ENCODE measurements at regions not wholly inside any gene's neighbourhood (a gene's known extent, or its start where the extent isn't known, plus 50 kb on each side); places are given as distances from the start of the nearest gene placed in this dataset.

GRCh38 chr7:24227068-24227467 is 56.9 kb upstream of the NPY start:
- ATAC-seq: no peak
- Histone ChIP-seq H3K4me1 (no peaks in the 10 kb centered on the region), H3K27ac (no peak overlapping the region), H3K9me3 (peaks cover 10% of the 10 kb centered on the region), H3K36me3 (ENCODE audit: insufficient read depth in 1 of 2, low read depth in 1 of 2) (no peaks in the 10 kb centered on the region), H3K27me3 (ENCODE audit: insufficient read depth in 3 of 3, low read length in 2 of 3) (peaks cover 0 to 3% (median 0%) of the 10 kb centered on the region in 3 donors), H3K4me3 (no peak overlapping the region)
- intact Hi-C loops (cut with DNase I): no loop called here
- DNase-seq: no peak
- 48 to 64% (median 57%) methylated on average over 3 of the region's 3 CpGs for WGBS, 3 donors
- TF ChIP-seq CTCF (IDR thresholded peaks at IDR 0.05): no peak

- no peak for ATAC-seq
- no peak overlapping the region for H3K27ac ChIP-seq
- intact Hi-C loops (cut with DNase I): no loop called here
- no peak for TF ChIP-seq CTCF (IDR thresholded peaks at IDR 0.05)
- 59 to 67% (median 67%) methylated on average over 7 to 8 of the region's 8 CpGs for WGBS, 3 donors
- no peaks in the 10 kb centered on the region for H3K36me3 ChIP-seq (ENCODE audit: insufficient read depth in 1 of 2, low read depth in 1 of 2)
- H3K4me3 ChIP-seq: no peak overlapping the region
- H3K4me1 ChIP-seq: no peaks in the 10 kb centered on the region
- H3K9me3 ChIP-seq: peaks cover 10% of the 10 kb centered on the region
- DNase-seq: no peak
- H3K27me3 ChIP-seq (ENCODE audit: insufficient read depth in 3 of 3, low read length in 2 of 3): peaks cover 0 to 3% (median 0%) of the 10 kb centered on the region in 3 donors
Measured at GRCh38 chr7:24227603-24228359, 56.2 kb upstream of the NPY start.

- TF ChIP-seq CTCF (IDR thresholded peaks at IDR 0.05): no peak
- Histone ChIP-seq H3K4me1 (no peaks in the 10 kb centered on the region), H3K27me3 (ENCODE audit: insufficient read depth in 3 of 3, low read length in 2 of 3) (peaks cover 0 to 3% (median 2%) of the 10 kb centered on the region in 3 donors), H3K36me3 (ENCODE audit: insufficient read depth in 1 of 2, low read depth in 1 of 2) (no peaks in the 10 kb centered on the region), H3K9me3 (no peaks in the 10 kb centered on the region), H3K27ac (no peak overlapping the region), H3K4me3 (no peak overlapping the region)
- DNase-seq (no peak), ATAC-seq (no peak)
- intact Hi-C loops (cut with DNase I): no loop called here
- WGBS, 3 donors: 65 to 74% (median 71%) methylated on average over 9 of the region's 9 CpGs
Measured at GRCh38 chr7:24229481-24230226, 54.3 kb upstream of the NPY start.

GRCh38 chr7:24231493-24231892 is 52.5 kb upstream of the NPY start:
- Histone ChIP-seq H3K9me3 (no peaks in the 10 kb centered on the region), H3K4me1 (no peaks in the 10 kb centered on the region), H3K27me3 (ENCODE audit: insufficient read depth in 3 of 3, low read length in 2 of 3) (peaks cover 0 to 3% (median 3%) of the 10 kb centered on the region in 3 donors), H3K27ac (no peak overlapping the region), H3K36me3 (ENCODE audit: insufficient read depth in 1 of 2, low read depth in 1 of 2) (no peaks in the 10 kb centered on the region), H3K4me3 (no peak overlapping the region)
- TF ChIP-seq CTCF (IDR thresholded peaks at IDR 0.05): no peak
- ATAC-seq (no peak), DNase-seq (no peak)
- intact Hi-C loops (cut with DNase I): no loop called here

Measured in psoas muscle (tissue), 7 donors.